Prostate gland (tissue), 2 donors: ENCODE measurements at regions not wholly inside any gene's neighbourhood (a gene's known extent, or its start where the extent isn't known, plus 50 kb on each side); places are given as distances from the start of the nearest gene placed in this dataset.

Experiments used
- DNase-seq: peaks from one replicate; pipeline ENCODE4 v3.0.0-alpha.2; 2019; ENCODE audit warnings: low spot score
- H3K27ac ChIP-seq, 2 donors: fragments of 200-600 bp; sonication (generic); 2 replicates each; pipeline ENCODE4 v1.5.1; 2017 to 2019
- H3K27me3 ChIP-seq: fragments of 200-600 bp; sonication (generic); replicated peaks from 2 replicates; pipeline ENCODE4 v1.5.1; 2019; ENCODE audit not compliant: insufficient read depth
- H3K36me3 ChIP-seq, 2 donors: fragments of 200-600 bp; sonication (generic); 1 replicate in 1 of 2; 2 replicates in 1 of 2; pipeline versions ENCODE4 v1.5.1 to v1.8.1; 2017 to 2019
- H3K4me1 ChIP-seq: fragments of 200-600 bp; sonication (generic); replicated peaks from 2 replicates; pipeline ENCODE4 v1.5.1; 2019
- H3K4me3 ChIP-seq, 2 donors: fragments of 200-600 bp; sonication (generic); 2 replicates each; pipeline ENCODE4 v1.5.1; 2017 to 2019
- H3K9me3 ChIP-seq: fragments of 200-600 bp; sonication (generic); 2 replicates; pipeline ENCODE4 v1.5.1; 2017
- CTCF ChIP-seq, 4 experiments: fragments of 200-600 bp in 2 of 4; fragments of 450-650 bp in 2 of 4; sonication (generic) in 2 of 4; IDR thresholded peaks; 1 replicate in 3 of 4; 2 replicates in 1 of 4; pipeline ENCODE4 v1.5.1; 2016 to 2019; ENCODE audit warnings: antibody characterized with exemption in 4 of 4, mild to moderate bottlenecking in 2 of 4, moderate library complexity in 2 of 4
- POLR2A ChIP-seq: fragments of 450-650 bp; IDR thresholded peaks from one replicate; pipeline ENCODE4 v1.6.1; 2016; ENCODE audit warnings: antibody characterized with exemption, mild to moderate bottlenecking
- POLR2AphosphoS5 ChIP-seq: sonication (generic); formaldehyde crosslinking; IDR thresholded peaks from one replicate; pipeline ENCODE4 v1.6.1; 2017; ENCODE audit warnings: antibody characterized with exemption
- WGBS: methylation state at CpG from one replicate; pipeline ENCODE4 v1.1.5; 2018; 5-methylcytosine and 5-hydroxymethylcytosine counted together
- intact Hi-C: fragments of 100-400 bp; cut with DNase I; formaldehyde crosslinking; loops from one replicate; pipeline ENCODE4 v1.14.2; 2022

- intact Hi-C loops: no loop called here
- Histone ChIP-seq H3K9me3 (no peaks in the 10 kb centered on the region), H3K36me3 (no peaks in the 10 kb centered on the region), H3K4me1 (no peaks in the 10 kb centered on the region), H3K4me3 (no peak overlapping the region), H3K27me3 (no peaks in the 10 kb centered on the region), H3K27ac (peak overlapping the region; percentile 38 to 64)
- no peak for DNase-seq
- no peak for TF ChIP-seq POLR2AphosphoS5
- no peak for TF ChIP-seq POLR2A
- no peak for TF ChIP-seq CTCF (IDR thresholded peaks at IDR 0.05)
- 65% methylated on average over 12 of the region's 12 CpGs for WGBS
Observed at GRCh38 chr20:17836303-17836861, 132.2 kb downstream of the SNX5 start.

GRCh38 chr20:17835934-17836300, 132.7 kb downstream of the SNX5 start:
- WGBS: 66% methylated on average over 9 of the region's 9 CpGs
- Histone ChIP-seq H3K27ac (peak overlapping the region; percentile 38 to 64), H3K4me3 (no peak overlapping the region), H3K36me3 (no peaks in the 10 kb centered on the region), H3K4me1 (no peaks in the 10 kb centered on the region), H3K9me3 (no peaks in the 10 kb centered on the region), H3K27me3 (no peaks in the 10 kb centered on the region)
- no peak for DNase-seq
- intact Hi-C loops: no loop called here
- TF ChIP-seq CTCF (IDR thresholded peaks at IDR 0.05): no peak
- TF ChIP-seq POLR2AphosphoS5: no peak
- TF ChIP-seq POLR2A: no peak

DNA sequence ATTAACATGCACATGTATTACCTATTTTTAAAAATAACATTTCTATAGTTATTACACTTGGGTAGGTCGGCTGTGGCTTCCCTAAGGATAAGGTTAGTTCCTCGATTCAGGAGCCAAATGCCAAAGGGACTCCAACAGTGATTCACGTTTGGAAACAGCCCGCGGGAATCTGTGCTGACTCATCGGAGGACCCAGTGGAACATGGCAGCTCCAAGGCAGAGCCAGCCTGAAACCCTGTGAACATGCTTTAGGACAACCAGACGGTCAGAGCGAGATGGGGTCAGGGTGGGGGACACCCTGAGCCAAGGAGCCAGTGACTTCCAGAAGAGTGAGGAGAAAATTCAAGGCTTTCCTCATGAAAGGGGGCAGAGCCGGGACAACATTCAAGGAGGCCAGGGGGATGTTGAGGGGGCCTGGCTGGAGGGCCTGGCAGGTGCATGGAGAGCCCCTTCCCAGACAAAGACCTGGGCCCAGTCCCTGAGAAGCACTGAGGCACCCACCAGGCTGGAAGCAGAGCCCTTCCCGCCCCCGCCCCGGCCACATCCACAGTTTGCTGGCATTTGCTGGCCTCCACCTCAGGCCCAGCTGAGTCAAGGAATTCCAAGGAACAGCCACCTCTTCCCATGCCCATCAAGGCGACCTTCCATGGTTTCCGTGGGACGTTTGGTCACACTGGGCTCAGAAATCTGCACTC, 133.2 kb downstream of the SNX5 start:
- H3K27ac ChIP-seq: peak overlapping the region; percentile 38 to 64
- no peak for DNase-seq
- H3K36me3 ChIP-seq: no peaks in the 10 kb centered on the region
- no peaks in the 10 kb centered on the region for H3K9me3 ChIP-seq
- no peaks in the 10 kb centered on the region for H3K27me3 ChIP-seq
- intact Hi-C loops: no loop called here
- 69% methylated on average over 15 of the region's 15 CpGs for WGBS
- H3K4me1 ChIP-seq: no peaks in the 10 kb centered on the region
- TF ChIP-seq POLR2AphosphoS5: no peak
- TF ChIP-seq POLR2A: no peak
- TF ChIP-seq CTCF (IDR thresholded peaks at IDR 0.05): no peak
- no peak overlapping the region for H3K4me3 ChIP-seq

GRCh38 chr20:17834804-17835203, 133.8 kb downstream of the SNX5 start:
- Histone ChIP-seq H3K27me3 (no peaks in the 10 kb centered on the region), H3K4me3 (no peak overlapping the region), H3K4me1 (no peaks in the 10 kb centered on the region), H3K27ac (no peak overlapping the region), H3K36me3 (no peaks in the 10 kb centered on the region), H3K9me3 (no peaks in the 10 kb centered on the region)
- TF ChIP-seq POLR2A (no peak), CTCF (IDR thresholded peaks at IDR 0.05) (no peak), POLR2AphosphoS5 (no peak)
- intact Hi-C loops: no loop called here
- 89% methylated on average over 2 of the region's 2 CpGs for WGBS
- no peak for DNase-seq

DNA sequence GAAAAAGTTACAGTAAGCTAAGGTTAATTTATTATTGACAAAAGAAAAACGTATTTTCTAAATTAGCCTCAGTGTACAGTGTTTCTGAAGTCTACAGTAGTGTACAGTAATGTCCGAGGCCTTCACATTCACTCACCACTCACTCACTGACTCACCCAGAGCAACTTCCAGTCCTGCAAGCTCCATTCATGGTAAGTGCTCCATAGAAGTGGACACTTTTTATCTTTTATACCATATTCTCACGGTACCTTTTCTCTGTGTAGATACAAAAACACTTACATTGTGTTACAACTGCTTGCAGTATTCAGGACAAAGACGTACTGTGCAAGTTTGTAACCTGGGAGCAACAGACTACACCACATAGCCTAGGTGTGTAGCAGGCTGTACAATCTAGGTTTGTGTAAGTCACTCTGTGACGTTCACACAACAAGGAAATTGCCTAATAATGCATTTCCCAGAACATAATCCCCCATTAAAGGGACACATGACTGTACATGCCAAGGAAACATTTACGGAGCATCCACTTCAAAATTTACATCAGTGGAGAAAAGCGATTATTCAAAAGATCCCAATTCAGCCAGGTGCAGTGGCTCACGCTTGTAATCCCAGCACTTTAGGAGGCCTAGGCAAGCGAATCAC, 133.4 kb downstream of the BANF2 start:
- intact Hi-C loops: no loop called here
- no peaks in the 10 kb centered on the region for H3K4me1 ChIP-seq

More for the DNA sequence above, 133.4 kb downstream of the BANF2 start:
- no peak overlapping the region for H3K27ac ChIP-seq
- WGBS: 76% methylated on average over 9 of the region's 9 CpGs
- no peaks in the 10 kb centered on the region for H3K27me3 ChIP-seq
- H3K36me3 ChIP-seq: no peaks in the 10 kb centered on the region
- no peaks in the 10 kb centered on the region for H3K9me3 ChIP-seq
- no peak for DNase-seq
- no peak overlapping the region for H3K4me3 ChIP-seq
- TF ChIP-seq POLR2AphosphoS5 (no peak), POLR2A (no peak), CTCF (IDR thresholded peaks at IDR 0.05) (no peak)
